ENCODE measurements at regions not wholly inside any gene's neighbourhood (a gene's known extent, or its start where the extent isn't known, plus 50 kb on each side); places are given as distances from the start of the nearest gene placed in this dataset.
"Not testable (repeated sequence)": the region's sequence is repeated elsewhere in the genome, so short reads cannot be mapped to it uniquely, and the experiment has no call there.

GRCh38 chr3:195966563-195967386, 58.4 kb upstream of the TNK2 start:
- TF ChIP-seq SP1 (IDR thresholded peaks at IDR 0.05; ENCODE audit: low read depth); CTCF (IDR thresholded peaks at IDR 0.05 in 2 of 3, conservative IDR thresholded peaks at IDR 0.05 in 1 of 3; ENCODE audit: borderline replicate concordance in 1 of 3, insufficient read depth in 1 of 3, low read depth in 2 of 3, low read length in 2 of 3); TCF7L2 (IDR thresholded peaks at IDR 0.05; ENCODE audit: borderline replicate concordance, extremely low read depth, insufficient read depth, insufficient read length); ZFX (IDR thresholded peaks at IDR 0.05); POLR2A (IDR thresholded peaks at IDR 0.05; ENCODE audit: borderline replicate concordance, extremely low read depth, insufficient read depth, insufficient read length); REST (IDR thresholded peaks at IDR 0.05; ENCODE audit: low read depth); MAX (IDR thresholded peaks at IDR 0.05); ATF3 (IDR thresholded peaks at IDR 0.05); SRF (IDR thresholded peaks at IDR 0.05; ENCODE audit: low read depth); RAD21 (IDR thresholded peaks at IDR 0.05; ENCODE audit: low read depth); YY1 (IDR thresholded peaks at IDR 0.05; ENCODE audit: extremely low read depth, insufficient replicate concordance, low read depth, low read length): not testable (repeated sequence)

Measured in HCT116 (cell line).